ENCODE measurements at regions not wholly inside any gene's neighbourhood (a gene's known extent, or its start where the extent isn't known, plus 50 kb on each side); places are given as distances from the start of the nearest gene placed in this dataset.
"Not testable (repeated sequence)": the region's sequence is repeated elsewhere in the genome, so short reads cannot be mapped to it uniquely, and the experiment has no call there.

DNA sequence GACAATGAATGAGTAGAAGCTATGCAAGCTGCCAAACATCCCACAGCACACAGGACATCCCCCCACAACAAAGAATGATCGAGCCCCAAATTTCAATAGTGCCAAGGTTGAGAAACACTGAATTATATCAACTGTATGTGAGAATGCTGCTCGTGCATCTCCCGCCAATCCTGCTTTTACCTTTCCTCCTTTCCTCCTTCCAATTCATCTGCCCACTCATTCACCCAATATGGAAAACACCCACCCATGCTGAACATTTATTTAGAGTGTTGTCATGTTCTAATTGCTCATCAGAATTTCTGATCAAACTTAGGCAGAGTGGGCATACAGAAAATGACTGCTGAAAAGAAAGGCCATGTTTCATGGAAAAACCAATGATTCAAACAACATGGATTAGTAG, 183.0 kb downstream of the TMEM114 start:
- TF ChIP-seq, protein P1, sequence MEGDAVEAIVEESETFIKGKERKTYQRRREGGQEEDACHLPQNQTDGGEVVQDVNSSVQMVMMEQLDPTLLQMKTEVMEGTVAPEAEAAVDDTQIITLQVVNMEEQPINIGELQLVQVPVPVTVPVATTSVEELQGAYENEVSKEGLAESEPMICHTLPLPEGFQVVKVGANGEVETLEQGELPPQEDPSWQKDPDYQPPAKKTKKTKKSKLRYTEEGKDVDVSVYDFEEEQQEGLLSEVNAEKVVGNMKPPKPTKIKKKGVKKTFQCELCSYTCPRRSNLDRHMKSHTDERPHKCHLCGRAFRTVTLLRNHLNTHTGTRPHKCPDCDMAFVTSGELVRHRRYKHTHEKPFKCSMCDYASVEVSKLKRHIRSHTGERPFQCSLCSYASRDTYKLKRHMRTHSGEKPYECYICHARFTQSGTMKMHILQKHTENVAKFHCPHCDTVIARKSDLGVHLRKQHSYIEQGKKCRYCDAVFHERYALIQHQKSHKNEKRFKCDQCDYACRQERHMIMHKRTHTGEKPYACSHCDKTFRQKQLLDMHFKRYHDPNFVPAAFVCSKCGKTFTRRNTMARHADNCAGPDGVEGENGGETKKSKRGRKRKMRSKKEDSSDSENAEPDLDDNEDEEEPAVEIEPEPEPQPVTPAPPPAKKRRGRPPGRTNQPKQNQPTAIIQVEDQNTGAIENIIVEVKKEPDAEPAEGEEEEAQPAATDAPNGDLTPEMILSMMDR (IDR thresholded peaks at IDR 0.05; ENCODE audit: borderline replicate concordance, control extremely low read depth, extremely low read depth, insufficient read depth, missing control alignments), result no peak
- no peak for DNase-seq (ENCODE audit: low spot score)
- in situ Hi-C loops (cut with MboI; ENCODE audit: low sequenced_read_pairs, unreplicated experiment), result no loop called here

DNA sequence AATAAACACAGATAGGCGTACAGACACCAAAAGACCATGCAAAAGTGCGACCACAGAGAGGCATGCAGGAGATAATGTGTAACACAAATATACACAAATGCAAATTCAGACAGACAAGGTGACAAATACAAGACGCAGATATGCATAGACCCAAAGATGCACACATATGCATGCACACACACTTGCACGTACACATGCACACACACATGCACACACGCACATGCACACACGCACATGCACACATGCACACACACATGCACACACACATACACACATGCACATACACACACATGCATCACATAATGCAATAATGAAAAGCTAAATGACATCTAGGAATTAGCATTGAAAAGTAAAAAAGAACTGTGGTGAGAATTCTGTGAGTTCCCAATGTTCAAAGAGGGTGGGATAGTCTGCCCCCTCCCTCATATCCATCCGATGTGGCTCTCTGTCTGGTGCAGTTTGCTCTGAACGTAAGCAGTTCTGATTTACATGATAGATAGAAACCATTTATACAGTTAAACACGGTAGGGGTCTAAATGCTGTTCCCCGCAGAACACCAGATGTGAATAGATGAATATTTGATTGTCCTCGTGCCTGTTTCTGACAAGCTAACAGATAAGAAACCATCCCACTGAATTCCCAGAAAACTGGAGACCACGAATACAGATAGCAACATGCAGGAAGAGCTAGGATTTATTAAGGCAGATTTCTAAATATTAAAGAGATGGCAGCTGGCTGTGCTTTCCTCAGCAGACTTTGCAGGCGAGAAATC, 186.1 kb downstream of the TMEM114 start:
- in situ Hi-C loops (cut with MboI; ENCODE audit: low sequenced_read_pairs, unreplicated experiment), result no loop called here
- TF ChIP-seq, protein P1 (IDR thresholded peaks at IDR 0.05; ENCODE audit: borderline replicate concordance, control extremely low read depth, extremely low read depth, insufficient read depth, missing control alignments), result no peak
- no peak for DNase-seq (ENCODE audit: low spot score)

DNA sequence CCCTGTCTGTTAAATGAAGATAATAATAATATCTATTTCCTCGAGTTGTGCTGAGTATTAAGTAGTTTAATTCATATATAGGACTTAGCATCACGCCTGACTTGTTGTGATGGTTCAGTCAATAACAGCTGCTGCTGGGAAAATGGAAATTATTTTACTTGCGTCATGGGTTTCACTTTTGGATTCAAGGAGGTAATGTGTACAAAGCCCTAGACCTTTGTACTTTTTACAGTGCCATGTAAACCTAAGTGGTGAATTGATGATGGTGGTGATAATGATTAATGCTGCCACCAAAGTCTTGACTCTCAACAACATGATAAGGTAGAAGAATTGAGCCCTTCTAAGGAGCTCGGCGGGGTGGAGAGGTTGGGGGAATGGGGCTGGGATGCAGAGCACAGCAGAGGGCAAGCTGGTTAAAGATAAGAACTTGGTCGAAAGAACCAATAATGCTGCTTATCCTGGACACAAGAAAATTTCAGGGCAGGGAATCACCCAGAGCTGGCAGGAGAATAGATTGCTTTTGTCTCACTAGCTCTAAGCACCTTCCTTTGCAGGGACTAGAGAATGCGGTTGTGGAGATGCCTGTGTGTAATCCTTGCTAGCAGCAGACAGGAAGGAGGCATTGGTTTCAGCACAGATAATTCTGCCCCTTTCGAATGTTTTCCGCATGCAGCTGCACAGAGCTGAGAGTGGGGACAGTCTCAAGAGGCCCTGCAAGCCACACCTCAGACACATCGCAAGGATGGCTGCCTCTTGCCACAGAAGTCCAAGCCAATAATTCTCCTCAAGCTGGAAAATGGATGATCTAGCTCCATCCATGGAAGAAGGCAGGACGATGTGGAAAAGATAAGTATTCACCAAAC, 187.1 kb downstream of the TMEM114 start:
- in situ Hi-C loops (cut with MboI; ENCODE audit: low sequenced_read_pairs, unreplicated experiment), result no loop called here
- TF ChIP-seq, protein P1 (IDR thresholded peaks at IDR 0.05; ENCODE audit: borderline replicate concordance, control extremely low read depth, extremely low read depth, insufficient read depth, missing control alignments), result no peak
- DNase-seq (ENCODE audit: low spot score), result no peak

DNA sequence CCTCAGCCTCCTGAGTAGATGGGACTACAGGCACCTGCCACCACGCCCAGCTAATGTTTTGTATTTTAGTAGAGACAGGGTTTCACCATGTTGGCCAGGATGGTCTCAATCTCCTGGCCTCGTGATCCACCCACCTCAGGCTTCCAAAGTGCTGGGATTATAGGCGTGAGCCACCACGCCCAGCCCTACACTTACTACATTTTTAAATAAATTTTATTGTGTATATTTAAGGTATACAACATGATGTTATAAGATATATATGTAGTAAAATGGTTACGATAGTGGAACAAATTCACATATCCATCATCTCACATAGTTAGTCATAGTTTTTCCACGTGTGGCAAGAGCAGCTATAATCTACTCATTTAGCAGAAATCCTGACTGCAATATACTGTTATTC, 189.6 kb downstream of the TMEM114 start:
- DNase-seq (ENCODE audit: low spot score); in situ Hi-C loops (cut with MboI; ENCODE audit: low sequenced_read_pairs, unreplicated experiment): not testable (repeated sequence)

GRCh38 chr16:8398548-8398947, 191.8 kb downstream of the TMEM114 start:
- in situ Hi-C loops (cut with MboI; ENCODE audit: low sequenced_read_pairs, unreplicated experiment), result no loop called here
- TF ChIP-seq, protein P1 (IDR thresholded peaks at IDR 0.05; ENCODE audit: borderline replicate concordance, control extremely low read depth, extremely low read depth, insufficient read depth, missing control alignments), result no peak

GRCh38 chr16:8397223-8397622, 193.1 kb downstream of the TMEM114 start:
- DNase-seq (ENCODE audit: low spot score), result no peak
- TF ChIP-seq, protein P1 (IDR thresholded peaks at IDR 0.05; ENCODE audit: borderline replicate concordance, control extremely low read depth, extremely low read depth, insufficient read depth, missing control alignments), result no peak
- in situ Hi-C loops (cut with MboI; ENCODE audit: low sequenced_read_pairs, unreplicated experiment), result no loop called here

More at GRCh38 chr16:8398548-8398947, 191.8 kb downstream of the TMEM114 start:
- no peak for DNase-seq (ENCODE audit: low spot score)

GRCh38 chr16:8396463-8396862, 193.8 kb downstream of the TMEM114 start:
- in situ Hi-C loops (cut with MboI; ENCODE audit: low sequenced_read_pairs, unreplicated experiment), result no loop called here
- DNase-seq (ENCODE audit: low spot score), result no peak
- TF ChIP-seq, protein P1 (IDR thresholded peaks at IDR 0.05; ENCODE audit: borderline replicate concordance, control extremely low read depth, extremely low read depth, insufficient read depth, missing control alignments), result no peak
